Fibroblast of the aortic adventitia (primary cell): ENCODE measurements at regions not wholly inside any gene's neighbourhood (a gene's known extent, or its start where the extent isn't known, plus 50 kb on each side); places are given as distances from the start of the nearest gene placed in this dataset.
"Not testable (repeated sequence)": the region's sequence is repeated elsewhere in the genome, so short reads cannot be mapped to it uniquely, and the experiment has no call there.

ENCODE experiments used
- DNase-seq: peaks from one replicate; pipeline ENCODE4 v3.0.0-alpha.2; 2010; ENCODE audit warnings: low read depth
- H3K4me3 ChIP-seq: 2 replicates; pipeline ENCODE4 v1.5.1; 2011; ENCODE audit warnings: low read depth, mild to moderate bottlenecking, control low read depth, low read length, moderate library complexity
- CTCF ChIP-seq: IDR thresholded peaks from 2 replicates; pipeline ENCODE4 v1.5.1; 2011; ENCODE audit warnings: mild to moderate bottlenecking, low read length, control low read depth, inconsistent platforms; ENCODE audit not compliant: insufficient read depth

- TF ChIP-seq CTCF, result no peak
- DNase-seq, result no peak
- H3K4me3 ChIP-seq, result no peak overlapping the region
These were observed 340.9 kb upstream of the PSMD7 start for GRCh38 chr16:73955702-73956101.

GRCh38 chr16:73955255-73955654, 341.4 kb upstream of the PSMD7 start:
- no peak for DNase-seq
- no peak for TF ChIP-seq CTCF
- no peak overlapping the region for H3K4me3 ChIP-seq

GRCh38 chr16:73951481-73951880, 345.1 kb upstream of the PSMD7 start:
- no peak for DNase-seq
- H3K4me3 ChIP-seq, result no peak overlapping the region
- TF ChIP-seq CTCF, result no peak

- peak; percentile 59 for DNase-seq
- no peak overlapping the region for H3K4me3 ChIP-seq
- no peak for TF ChIP-seq CTCF
These were observed 346.9 kb upstream of the PSMD7 start for GRCh38 chr16:73949574-73950320.

- DNase-seq, result no peak
- no peak overlapping the region for H3K4me3 ChIP-seq
- no peak for TF ChIP-seq CTCF
These were observed 351.0 kb upstream of the PSMD7 start for GRCh38 chr16:73945631-73946030.

- H3K4me3 ChIP-seq, DNase-seq: not testable (repeated sequence)
These were observed 353.4 kb upstream of the PSMD7 start for GRCh38 chr16:73943184-73943583.

GRCh38 chr16:73940786-73941185, 355.8 kb upstream of the PSMD7 start:
- H3K4me3 ChIP-seq, DNase-seq: not testable (repeated sequence)

GRCh38 chr16:73923951-73924350, 372.7 kb upstream of the PSMD7 start:
- no peak for DNase-seq
- H3K4me3 ChIP-seq, result no peak overlapping the region
- TF ChIP-seq CTCF, result no peak
